Cardiac fibroblast (primary cell): ENCODE measurements at regions not wholly inside any gene's neighbourhood (a gene's known extent, or its start where the extent isn't known, plus 50 kb on each side); places are given as distances from the start of the nearest gene placed in this dataset.

ENCODE experiments used
- DNase-seq, 2 donors: peaks; one replicate each; pipeline versions ENCODE4 v3.0.0 to v3.0.0-alpha.2; 2010; ENCODE audit warnings: low read depth in 2 of 2
- H3K4me3 ChIP-seq, 2 donors: replicated peaks in 1 of 2; 1 replicate in 1 of 2; 2 replicates in 1 of 2; pipeline ENCODE4 v1.5.1; 2011; ENCODE audit warnings: low read depth in 2 of 2, low read length in 2 of 2, mild to moderate bottlenecking in 2 of 2, moderate library complexity in 1 of 2
- CTCF ChIP-seq: IDR thresholded peaks from one replicate; pipeline ENCODE4 v1.5.1; 2011; ENCODE audit warnings: low read depth, mild to moderate bottlenecking, low read length, inconsistent platforms

- no peak overlapping the region for H3K4me3 ChIP-seq
- no peak for DNase-seq
- TF ChIP-seq CTCF = no peak
Measured at GRCh38 chr22:48635816-48636215, 1191.9 kb downstream of the BRD1 start.

DNA sequence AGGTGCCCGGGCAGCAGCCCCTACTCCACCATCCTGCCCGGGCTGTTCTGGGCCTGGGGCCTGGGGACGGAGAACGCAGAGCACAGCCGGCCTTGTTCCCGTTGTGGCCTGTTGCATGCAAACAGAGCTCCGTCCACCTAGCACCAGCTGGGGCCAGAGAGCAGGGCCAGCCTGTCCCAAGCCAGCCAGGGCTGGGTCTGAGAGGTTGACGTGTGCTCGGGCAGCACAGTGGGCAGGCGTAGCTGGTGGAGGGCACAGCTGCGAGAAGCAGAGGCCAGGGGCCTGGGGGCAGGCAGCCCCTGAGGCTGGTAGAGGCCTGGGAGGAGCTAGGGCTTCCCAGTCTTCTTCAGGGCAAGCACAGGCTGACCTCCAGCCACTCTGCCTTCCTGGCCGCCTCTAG is 1192.6 kb downstream of the BRD1 start:
- TF ChIP-seq CTCF = no peak
- H3K4me3 ChIP-seq = no peak overlapping the region
- no peak for DNase-seq

GRCh38 chr22:48633996-48634836 is 1193.5 kb downstream of the BRD1 start:
- no peak for TF ChIP-seq CTCF
- H3K4me3 ChIP-seq = no peak overlapping the region

GRCh38 chr22:48632646-48633246 is 1194.9 kb downstream of the BRD1 start:
- H3K4me3 ChIP-seq = no peak overlapping the region
- DNase-seq = no peak
- no peak for TF ChIP-seq CTCF

More at GRCh38 chr22:48633996-48634836, 1193.5 kb downstream of the BRD1 start:
- no peak for DNase-seq

DNA sequence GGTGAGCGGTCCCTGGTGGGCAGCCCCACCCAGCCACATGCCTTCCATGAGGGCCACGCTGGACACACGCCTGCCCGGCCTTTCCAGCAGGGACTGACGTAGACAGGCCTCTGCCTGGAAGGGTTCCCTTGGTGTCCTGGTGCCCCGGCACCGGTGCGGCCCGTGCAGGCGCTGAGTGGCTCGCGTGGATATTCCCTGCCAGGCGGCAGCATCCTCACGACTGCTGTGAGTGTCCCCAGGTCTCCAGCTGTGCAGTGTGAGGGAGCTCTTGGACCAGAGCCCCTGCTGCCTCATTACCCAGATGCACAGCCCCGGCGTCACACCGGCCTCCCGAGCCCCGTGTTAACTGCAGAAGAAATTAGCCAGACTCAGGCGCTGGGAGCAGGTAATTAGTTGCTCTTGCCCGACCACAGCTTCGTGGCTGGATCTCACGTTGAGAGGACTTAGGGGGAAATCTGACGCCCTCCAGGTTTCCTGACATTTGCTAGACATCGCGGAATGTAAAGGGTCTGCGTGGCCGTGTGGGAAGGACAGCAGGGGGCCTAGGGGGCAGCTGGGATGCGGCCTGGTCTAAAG is 1196.3 kb downstream of the BRD1 start:
- DNase-seq = no peak
- no peak for TF ChIP-seq CTCF
- no peak overlapping the region for H3K4me3 ChIP-seq

- no peak overlapping the region for H3K4me3 ChIP-seq
- TF ChIP-seq CTCF = no peak
- no peak for DNase-seq
Measured at GRCh38 chr22:48630848-48631247, 1196.8 kb downstream of the BRD1 start.
